ENCODE measurements at regions not wholly inside any gene's neighbourhood (a gene's known extent, or its start where the extent isn't known, plus 50 kb on each side); places are given as distances from the start of the nearest gene placed in this dataset.

GRCh38 chr16:85556456-85557082, 56.6 kb upstream of the GSE1 start:
- DNase-seq, result no peak

GRCh38 chr16:85557083-85557970, 55.8 kb upstream of the GSE1 start:
- peak; percentile 37 for DNase-seq

GRCh38 chr16:85557971-85558657, 55.0 kb upstream of the GSE1 start:
- peak; percentile 18 for DNase-seq

GRCh38 chr16:85560932-85561247, 52.2 kb upstream of the GSE1 start:
- no peak for DNase-seq

- DNase-seq, result no peak
Observed at GRCh38 chr16:85561248-85562092, 51.7 kb upstream of the GSE1 start.

GRCh38 chr16:85562093-85562786, 50.9 kb upstream of the GSE1 start:
- DNase-seq, result no peak

- DNase-seq, result no peak
Observed at GRCh38 chr16:85563034-85563433, 50.1 kb upstream of the GSE1 start.

Data from DMS 273 treated with DMSO at 0.1 percent for 48 hours (cell line).